Neural cell (in vitro differentiated cells): ENCODE measurements at regions not wholly inside any gene's neighbourhood (a gene's known extent, or its start where the extent isn't known, plus 50 kb on each side); places are given as distances from the start of the nearest gene placed in this dataset.
"Not testable (repeated sequence)": the region's sequence is repeated elsewhere in the genome, so short reads cannot be mapped to it uniquely, and the experiment has no call there.

Experiments
- EP300 ChIP-seq: fragments of 450-650 bp; conservative IDR thresholded peaks from 2 replicates; pipeline ENCODE4 v1.6.1; 2014; ENCODE audit warnings: antibody characterized with exemption, mild to moderate bottlenecking, moderate library complexity; ENCODE audit not compliant: poor library complexity, severe bottlenecking
- EZH2 ChIP-seq: fragments of 200-600, 300-800 bp; shearing (Covaris generic), sonication (generic); IDR thresholded peaks from 2 replicates; pipeline ENCODE4 v1.6.1; 2014; ENCODE audit warnings: antibody characterized with exemption, low read length, borderline replicate concordance, mild to moderate bottlenecking; ENCODE audit not compliant: insufficient read depth, poor library complexity, severe bottlenecking
- MXI1 ChIP-seq: fragments of 450-650 bp; conservative IDR thresholded peaks from 2 replicates; pipeline ENCODE4 v1.6.1; 2014; ENCODE audit warnings: antibody characterized with exemption, mild to moderate bottlenecking; ENCODE audit not compliant: poor library complexity, severe bottlenecking
- POLR2AphosphoS5 ChIP-seq: IDR thresholded peaks from 2 replicates; pipeline ENCODE4 v1.6.1; 2012
- RAD21 ChIP-seq: fragments of 450-650 bp; conservative IDR thresholded peaks from 2 replicates; pipeline ENCODE4 v1.6.1; 2014; ENCODE audit warnings: antibody characterized with exemption, mild to moderate bottlenecking, moderate library complexity
- TAF1 ChIP-seq: IDR thresholded peaks from 2 replicates; pipeline ENCODE4 v1.6.1; 2012; ENCODE audit warnings: low read depth
- TF ChIP-seq, protein P1 (sequence below): fragments of 450-650 bp; IDR thresholded peaks from 2 replicates; pipeline ENCODE4 v1.5.1; 2014; ENCODE audit warnings: antibody characterized with exemption, mild to moderate bottlenecking, moderate library complexity; ENCODE audit not compliant: poor library complexity, severe bottlenecking
- TF ChIP-seq, protein P2 (sequence below): IDR thresholded peaks from 2 replicates; pipeline ENCODE4 v1.6.1; 2012; ENCODE audit warnings: borderline replicate concordance

DNA sequence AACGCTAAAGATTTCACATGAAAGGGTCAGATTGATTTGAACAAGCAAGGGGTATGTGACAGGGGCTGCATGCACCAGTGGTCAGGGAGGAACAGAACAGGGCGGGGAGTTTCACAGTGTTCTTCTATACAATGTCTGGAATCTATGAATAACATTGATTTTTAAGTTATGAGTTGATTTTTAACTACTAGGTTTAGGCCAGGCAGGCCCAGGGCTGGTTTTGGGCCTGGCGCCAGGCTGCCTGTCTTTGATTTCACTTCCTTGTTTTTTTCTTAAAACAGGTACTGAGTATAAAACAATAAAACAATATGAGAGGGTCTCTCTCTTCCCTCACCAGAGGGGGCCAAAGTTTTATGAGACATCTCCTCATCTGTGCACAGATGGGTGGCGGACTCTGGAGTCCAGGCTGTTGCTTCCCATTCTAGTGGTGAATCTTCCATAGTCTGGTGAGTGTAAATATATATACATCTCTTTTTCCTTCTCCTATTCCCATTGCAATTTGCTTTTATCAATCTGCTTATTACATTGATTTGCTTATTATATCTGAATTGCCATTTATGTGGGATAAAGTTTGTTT lies 133.2 kb downstream of the ZNF737 start:
- TF ChIP-seq, protein P1, sequence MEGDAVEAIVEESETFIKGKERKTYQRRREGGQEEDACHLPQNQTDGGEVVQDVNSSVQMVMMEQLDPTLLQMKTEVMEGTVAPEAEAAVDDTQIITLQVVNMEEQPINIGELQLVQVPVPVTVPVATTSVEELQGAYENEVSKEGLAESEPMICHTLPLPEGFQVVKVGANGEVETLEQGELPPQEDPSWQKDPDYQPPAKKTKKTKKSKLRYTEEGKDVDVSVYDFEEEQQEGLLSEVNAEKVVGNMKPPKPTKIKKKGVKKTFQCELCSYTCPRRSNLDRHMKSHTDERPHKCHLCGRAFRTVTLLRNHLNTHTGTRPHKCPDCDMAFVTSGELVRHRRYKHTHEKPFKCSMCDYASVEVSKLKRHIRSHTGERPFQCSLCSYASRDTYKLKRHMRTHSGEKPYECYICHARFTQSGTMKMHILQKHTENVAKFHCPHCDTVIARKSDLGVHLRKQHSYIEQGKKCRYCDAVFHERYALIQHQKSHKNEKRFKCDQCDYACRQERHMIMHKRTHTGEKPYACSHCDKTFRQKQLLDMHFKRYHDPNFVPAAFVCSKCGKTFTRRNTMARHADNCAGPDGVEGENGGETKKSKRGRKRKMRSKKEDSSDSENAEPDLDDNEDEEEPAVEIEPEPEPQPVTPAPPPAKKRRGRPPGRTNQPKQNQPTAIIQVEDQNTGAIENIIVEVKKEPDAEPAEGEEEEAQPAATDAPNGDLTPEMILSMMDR, result not testable (repeated sequence)
- TF ChIP-seq EZH2, POLR2AphosphoS5, TAF1, EP300, RAD21, MXI1: not testable (repeated sequence)
- TF ChIP-seq, protein P2, sequence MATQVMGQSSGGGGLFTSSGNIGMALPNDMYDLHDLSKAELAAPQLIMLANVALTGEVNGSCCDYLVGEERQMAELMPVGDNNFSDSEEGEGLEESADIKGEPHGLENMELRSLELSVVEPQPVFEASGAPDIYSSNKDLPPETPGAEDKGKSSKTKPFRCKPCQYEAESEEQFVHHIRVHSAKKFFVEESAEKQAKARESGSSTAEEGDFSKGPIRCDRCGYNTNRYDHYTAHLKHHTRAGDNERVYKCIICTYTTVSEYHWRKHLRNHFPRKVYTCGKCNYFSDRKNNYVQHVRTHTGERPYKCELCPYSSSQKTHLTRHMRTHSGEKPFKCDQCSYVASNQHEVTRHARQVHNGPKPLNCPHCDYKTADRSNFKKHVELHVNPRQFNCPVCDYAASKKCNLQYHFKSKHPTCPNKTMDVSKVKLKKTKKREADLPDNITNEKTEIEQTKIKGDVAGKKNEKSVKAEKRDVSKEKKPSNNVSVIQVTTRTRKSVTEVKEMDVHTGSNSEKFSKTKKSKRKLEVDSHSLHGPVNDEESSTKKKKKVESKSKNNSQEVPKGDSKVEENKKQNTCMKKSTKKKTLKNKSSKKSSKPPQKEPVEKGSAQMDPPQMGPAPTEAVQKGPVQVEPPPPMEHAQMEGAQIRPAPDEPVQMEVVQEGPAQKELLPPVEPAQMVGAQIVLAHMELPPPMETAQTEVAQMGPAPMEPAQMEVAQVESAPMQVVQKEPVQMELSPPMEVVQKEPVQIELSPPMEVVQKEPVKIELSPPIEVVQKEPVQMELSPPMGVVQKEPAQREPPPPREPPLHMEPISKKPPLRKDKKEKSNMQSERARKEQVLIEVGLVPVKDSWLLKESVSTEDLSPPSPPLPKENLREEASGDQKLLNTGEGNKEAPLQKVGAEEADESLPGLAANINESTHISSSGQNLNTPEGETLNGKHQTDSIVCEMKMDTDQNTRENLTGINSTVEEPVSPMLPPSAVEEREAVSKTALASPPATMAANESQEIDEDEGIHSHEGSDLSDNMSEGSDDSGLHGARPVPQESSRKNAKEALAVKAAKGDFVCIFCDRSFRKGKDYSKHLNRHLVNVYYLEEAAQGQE, result not testable (repeated sequence)
